Activated naive CD4-positive, alpha-beta T cell treated with anti-CD3 and anti-CD28 coated beads, Interleukin-2, amount 50 U/mL, for 72 hours (primary cell): ENCODE measurements at regions not wholly inside any gene's neighbourhood (a gene's known extent, or its start where the extent isn't known, plus 50 kb on each side); places are given as distances from the start of the nearest gene placed in this dataset.
A peak's percentile ranks its signal among the peaks of the same experiment; 100 is the strongest.
"Not testable (repeated sequence)": the region's sequence is repeated elsewhere in the genome, so short reads cannot be mapped to it uniquely, and the experiment has no call there.

Source experiments
- ATAC-seq, 2 donors: fragments of 150-1000 bp; cut with Tn5 transposase; 2 replicates each; pipeline ENCODE4 v1.10.0; 2021; ENCODE audit warnings: mild to moderate bottlenecking in 2 of 2, moderate library complexity in 2 of 2
- DNase-seq, 2 donors: peaks; one replicate each; pipeline ENCODE4 v3.0.0; 2021 to 2022; ENCODE audit warnings: low spot score in 2 of 2
- H3K27ac Mint-ChIP-seq, 2 donors: one replicate each; pipeline ENCODE4 v1.8.0; 2022; ENCODE audit warnings: mild to moderate bottlenecking in 2 of 2, mixed read lengths in 2 of 2
- H3K36me3 Mint-ChIP-seq, 2 donors: one replicate each; pipeline ENCODE4 v1.8.0; 2022; ENCODE audit warnings: mixed read lengths in 2 of 2
- H3K9me3 Mint-ChIP-seq, 2 donors: one replicate each; pipeline ENCODE4 v1.8.0; 2022; ENCODE audit warnings: mixed read lengths in 2 of 2

DNA sequence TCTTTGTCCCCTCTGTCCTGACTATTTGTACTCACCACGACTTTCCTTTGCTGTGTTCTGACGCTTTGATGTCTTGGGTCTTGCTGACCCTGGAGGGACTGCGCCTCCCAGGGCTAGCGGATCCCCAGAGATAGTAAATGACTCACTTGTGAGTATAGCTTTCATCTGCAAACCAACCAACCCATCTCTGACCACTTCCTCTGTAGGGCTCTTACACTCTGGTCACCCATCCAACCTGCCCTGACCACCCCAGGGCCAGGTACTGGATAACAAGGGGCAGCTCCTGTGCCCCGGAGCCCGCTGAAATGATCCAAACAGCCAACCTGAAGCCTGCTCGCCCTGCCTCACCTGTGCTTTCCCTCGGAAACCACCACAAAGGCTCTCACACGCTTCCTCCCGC, 125.2 kb upstream of the CARD11 start:
- ATAC-seq (peak in 1 of 2 donors; percentile 22), DNase-seq (no peak)
- H3K36me3 Mint-ChIP-seq, result peaks cover 4 to 6% of the 10 kb centered on the region in 2 donors
- no peak overlapping the region for H3K27ac Mint-ChIP-seq
- peaks cover 5 to 9% of the 10 kb centered on the region in 2 donors for H3K9me3 Mint-ChIP-seq

DNA sequence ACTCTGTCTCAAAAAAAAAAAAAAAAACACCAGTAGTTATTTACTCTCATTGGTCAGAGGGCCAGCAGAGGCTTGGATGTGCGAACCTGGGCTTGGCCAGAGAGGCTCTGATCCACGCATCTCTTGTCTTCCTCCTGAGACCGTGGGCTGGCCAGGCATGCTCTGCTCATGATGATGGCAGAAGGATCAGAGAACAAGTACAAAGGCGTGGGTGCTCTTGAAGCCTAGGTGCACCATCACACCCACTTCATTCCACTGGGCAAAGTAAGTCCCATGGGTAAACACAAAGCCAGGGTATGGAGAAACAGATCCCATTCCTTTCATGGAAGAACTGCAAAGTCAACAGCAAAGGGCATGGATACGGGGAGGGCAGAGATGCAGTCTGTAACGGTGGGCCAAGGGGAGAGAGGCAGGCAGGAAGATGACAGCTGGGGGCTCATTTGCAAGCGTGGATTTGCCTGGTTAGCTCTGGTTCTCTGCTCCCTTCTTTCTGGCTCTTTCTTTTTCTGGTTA, 128.2 kb upstream of the SDK1 start:
- DNase-seq (no peak), ATAC-seq (no peak)
- H3K27ac Mint-ChIP-seq, result peak overlapping the region in 1 of 2 donors; percentile 42
- H3K36me3 Mint-ChIP-seq, result peaks cover 4 to 6% of the 10 kb centered on the region in 2 donors
- peaks cover 5 to 9% of the 10 kb centered on the region in 2 donors for H3K9me3 Mint-ChIP-seq

DNA sequence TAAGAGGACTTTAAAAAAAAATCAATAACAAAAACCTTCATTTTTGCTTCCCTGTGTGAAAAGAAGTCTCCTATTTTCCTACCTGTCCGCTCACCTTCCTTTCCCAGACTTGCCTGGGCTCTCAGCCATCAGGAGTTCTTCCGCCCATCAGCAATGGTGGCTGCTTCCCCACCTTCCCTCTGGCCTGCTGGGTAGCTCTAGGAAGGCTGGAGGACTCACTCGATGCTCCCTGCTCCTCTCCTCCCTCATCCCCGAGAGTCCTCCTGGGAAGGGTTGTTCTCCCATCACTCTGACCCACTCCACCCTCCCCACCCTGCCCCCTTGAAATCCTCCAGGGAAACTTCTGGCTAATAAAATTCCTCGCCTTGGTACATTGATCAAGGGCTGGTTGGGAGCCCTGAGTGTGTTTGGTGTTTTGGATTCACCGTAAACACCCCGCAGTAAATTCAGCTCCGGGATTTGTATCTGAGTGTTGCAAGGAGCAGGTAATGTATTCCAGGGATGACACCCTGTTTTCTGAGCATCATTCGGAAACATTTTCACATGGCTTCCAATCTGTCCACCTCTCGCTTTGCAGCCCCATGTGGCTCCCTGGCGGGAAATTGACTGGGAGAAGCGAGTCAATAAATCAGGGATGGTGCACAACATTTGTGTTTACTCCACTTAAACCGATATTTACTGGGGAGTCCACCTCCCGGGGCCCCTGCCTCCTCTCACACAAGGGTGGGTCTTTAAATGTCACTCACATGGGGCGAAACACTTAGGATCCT, 126.4 kb upstream of the SDK1 start:
- Mint-ChIP-seq H3K36me3 (peaks cover 4 to 6% of the 10 kb centered on the region in 2 donors), H3K27ac (peak overlapping the region in 1 of 2 donors; percentile 65), H3K9me3 (peaks cover 5 to 9% of the 10 kb centered on the region in 2 donors)
- DNase-seq (no peak), ATAC-seq (no peak)

DNA sequence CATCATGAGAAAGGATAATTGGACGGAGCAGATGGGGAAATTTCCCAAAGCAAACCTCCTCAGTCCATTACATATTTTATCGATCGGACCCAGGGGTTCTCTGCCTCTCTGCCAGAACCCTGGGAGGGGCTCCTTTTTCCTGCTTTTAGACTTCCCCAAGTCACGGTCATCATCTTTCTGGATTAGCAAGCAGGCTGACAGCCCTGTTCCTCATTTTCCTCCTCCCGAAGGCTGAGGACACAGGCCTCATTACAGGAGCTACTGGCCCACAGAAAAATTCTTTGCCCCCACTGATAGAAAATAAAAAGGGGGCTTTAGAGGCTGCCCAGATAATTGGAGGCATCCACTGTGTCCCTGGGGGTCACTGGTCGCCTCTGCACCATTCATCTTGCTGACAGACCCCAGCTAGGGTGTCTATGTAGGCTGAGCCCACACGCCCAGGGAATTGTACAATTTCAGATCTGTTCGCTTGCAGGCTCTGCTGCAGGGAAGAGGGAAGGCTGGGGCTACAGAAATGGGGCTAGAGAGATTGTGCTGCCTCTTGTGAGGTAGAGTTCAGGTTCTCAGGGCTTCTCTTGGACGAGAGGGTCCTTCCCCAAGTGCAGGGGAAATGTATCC, 125.7 kb upstream of the SDK1 start:
- ATAC-seq, result no peak

DNA sequence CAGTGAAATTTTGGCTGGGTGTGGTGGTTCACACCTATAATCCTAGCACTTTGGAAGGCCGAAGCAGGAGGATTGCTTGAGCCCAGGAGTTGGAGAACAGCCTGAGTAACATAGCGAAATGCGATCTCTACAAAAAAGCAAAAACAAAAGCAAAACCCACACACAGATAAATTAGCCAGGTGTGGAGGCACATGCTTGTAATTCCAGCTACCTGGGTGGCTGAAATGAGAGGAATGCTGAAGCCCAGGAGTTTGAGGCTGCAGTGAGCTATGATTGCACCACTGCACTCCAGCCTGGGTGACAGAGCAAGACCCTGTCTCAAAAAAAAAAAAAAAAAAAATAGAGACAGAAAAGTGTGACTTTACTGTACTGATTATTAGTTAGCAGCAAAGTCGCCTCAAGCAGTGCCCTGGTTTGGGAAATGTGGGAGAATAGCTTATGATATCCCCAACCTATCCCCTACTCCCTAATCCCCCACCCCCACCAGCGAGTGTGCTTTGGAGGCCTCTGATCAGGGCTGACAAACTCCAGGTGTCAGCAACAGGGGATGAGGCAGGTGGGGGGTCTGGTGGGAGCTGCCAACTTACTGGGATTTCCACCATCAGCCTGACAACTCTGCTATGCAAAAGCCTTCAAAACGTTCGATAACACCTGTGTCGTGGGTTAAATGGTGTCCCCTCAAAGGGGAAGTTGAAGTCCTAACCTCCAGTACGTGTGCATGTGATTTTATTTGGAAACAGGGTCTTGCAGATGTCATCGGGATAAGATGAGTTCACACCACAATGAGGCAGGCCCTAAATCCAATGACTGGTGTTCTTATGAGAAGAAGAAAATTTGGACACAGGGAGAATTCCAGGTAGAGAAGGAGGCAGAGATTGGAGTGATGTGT, 124.7 kb upstream of the SDK1 start:
- H3K27ac Mint-ChIP-seq, result no peak overlapping the region
- ATAC-seq (no peak), DNase-seq (no peak)
- peaks cover 5 to 9% of the 10 kb centered on the region in 2 donors for H3K9me3 Mint-ChIP-seq
- peaks cover 4 to 6% of the 10 kb centered on the region in 2 donors for H3K36me3 Mint-ChIP-seq

More for the DNA sequence above, 125.7 kb upstream of the SDK1 start:
- no peak for DNase-seq
- no peak overlapping the region for H3K27ac Mint-ChIP-seq
- H3K9me3 Mint-ChIP-seq, result peaks cover 5 to 9% of the 10 kb centered on the region in 2 donors
- peaks cover 4 to 6% of the 10 kb centered on the region in 2 donors for H3K36me3 Mint-ChIP-seq

DNA sequence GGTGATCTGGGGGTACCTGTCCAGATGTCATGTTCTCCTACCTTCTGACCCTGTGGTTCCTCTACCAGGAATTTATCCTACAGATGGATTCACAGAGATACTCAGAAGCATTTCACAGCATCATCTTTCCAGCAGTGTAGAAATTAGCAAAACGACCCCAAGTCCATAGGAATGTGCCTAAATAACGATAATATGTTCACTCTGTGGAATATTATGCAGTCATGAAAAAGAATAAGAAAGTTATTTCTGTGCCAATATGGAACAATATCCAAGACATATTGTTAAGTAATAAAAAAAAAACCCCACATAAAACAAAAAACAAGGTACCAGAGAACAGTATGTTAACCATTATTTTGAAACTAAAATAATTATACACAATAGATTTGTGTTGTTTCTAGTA, 123.8 kb upstream of the SDK1 start:
- ATAC-seq (no peak), DNase-seq (no peak)
- Mint-ChIP-seq H3K36me3 (no peaks in the 10 kb centered on the region), H3K9me3 (no peaks in the 10 kb centered on the region), H3K27ac (no peak overlapping the region)

DNA sequence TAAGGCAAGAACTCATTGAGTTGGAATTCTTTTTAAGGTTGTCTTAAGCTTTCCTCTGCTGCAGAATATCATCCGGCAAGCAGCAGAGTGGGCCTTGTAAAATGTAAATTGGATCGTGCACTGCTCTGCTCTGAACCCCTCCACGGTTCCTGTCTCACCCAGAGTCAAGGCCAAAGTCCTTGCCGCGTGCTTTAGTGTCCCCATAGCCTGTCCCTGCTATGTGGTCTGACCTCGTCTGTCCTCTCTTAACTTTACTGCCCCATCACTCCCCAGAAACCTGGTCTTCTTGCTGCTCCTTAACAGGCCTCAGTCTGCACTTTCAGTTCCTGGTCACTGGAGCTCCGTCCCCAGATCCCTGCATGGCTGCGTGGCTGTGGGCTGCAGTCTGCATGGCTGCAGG, 121.6 kb upstream of the SDK1 start:
- DNase-seq (no peak), ATAC-seq (no peak)
- no peaks in the 10 kb centered on the region for H3K9me3 Mint-ChIP-seq
- no peak overlapping the region for H3K27ac Mint-ChIP-seq
- H3K36me3 Mint-ChIP-seq, result no peaks in the 10 kb centered on the region

DNA sequence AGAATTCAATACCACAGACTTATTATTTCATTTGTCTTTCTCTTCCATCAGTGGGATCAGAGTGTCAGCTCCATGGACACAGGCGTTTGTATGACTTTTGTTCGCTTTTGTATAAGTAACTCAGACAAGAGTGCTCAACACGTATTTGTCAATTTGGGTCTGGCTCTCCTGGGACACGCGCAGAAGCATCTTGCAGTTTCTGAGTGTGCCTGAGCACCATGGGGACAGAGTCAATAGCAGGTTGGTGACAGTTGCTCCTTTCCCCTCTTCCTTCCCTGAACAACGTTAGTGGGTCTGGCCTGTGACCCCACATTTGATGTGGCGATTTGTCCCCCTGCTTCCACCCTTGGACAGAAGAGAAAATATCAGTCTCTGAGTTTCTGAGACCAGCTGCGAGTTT, 120.4 kb upstream of the SDK1 start:
- H3K27ac Mint-ChIP-seq, result no peak overlapping the region
- no peaks in the 10 kb centered on the region for H3K36me3 Mint-ChIP-seq
- ATAC-seq, result no peak
- DNase-seq, result no peak
- H3K9me3 Mint-ChIP-seq, result no peaks in the 10 kb centered on the region

DNA sequence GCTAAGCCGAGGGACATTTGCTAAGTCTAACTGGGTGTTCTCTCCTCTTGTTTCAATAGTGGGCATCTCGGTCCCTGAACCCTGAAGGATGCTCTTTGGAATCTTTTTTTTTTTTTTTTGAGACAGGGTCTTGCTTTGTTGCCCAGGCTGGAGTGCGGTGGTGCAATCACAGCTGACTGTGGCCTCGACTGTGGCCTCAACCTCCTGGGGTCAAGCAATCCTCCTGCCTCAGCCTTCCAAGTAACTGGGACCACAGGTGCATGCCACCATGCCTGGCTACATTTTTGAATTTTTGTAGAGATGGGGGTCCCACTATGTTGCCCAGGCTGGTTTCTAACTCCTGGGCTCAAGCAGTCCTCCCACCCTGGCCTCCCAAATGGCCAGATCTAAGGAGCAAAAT, 119.0 kb upstream of the SDK1 start:
- DNase-seq, ATAC-seq, H3K36me3 Mint-ChIP-seq, H3K9me3 Mint-ChIP-seq: not testable (repeated sequence)
- H3K27ac Mint-ChIP-seq, result peak overlapping the region in 1 of 2 donors; percentile 30

DNA sequence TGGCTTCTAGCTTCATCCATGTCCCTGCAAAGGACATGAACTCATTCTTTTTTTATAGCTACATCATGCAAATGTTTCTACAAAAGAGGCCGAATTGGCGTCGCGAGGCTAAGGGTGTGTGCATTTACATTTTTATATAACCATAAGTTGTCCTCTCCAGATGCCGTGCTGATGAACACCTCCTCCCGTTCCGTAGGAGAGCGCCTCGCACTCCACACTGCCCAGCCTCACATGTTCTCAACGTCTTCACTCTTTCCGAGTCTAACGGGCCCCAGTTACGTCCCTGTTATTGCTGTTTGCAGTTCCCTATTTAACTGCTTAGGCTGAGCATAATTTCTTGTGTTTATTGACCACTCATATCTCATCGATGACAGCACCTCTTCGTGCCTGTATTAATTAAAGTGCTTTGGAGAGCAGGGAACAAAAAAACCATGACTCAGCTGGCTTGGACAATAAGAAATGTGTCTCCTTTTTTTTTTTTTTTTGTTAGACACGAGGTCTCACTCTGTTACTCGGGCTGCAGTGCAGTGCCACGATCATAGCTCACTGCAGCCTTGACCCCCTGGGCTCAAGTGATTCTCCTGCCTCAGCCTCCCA, 113.5 kb upstream of the SDK1 start:
- H3K36me3 Mint-ChIP-seq, result no peaks in the 10 kb centered on the region
- H3K27ac Mint-ChIP-seq, result no peak overlapping the region
- ATAC-seq, result no peak
- H3K9me3 Mint-ChIP-seq, result no peaks in the 10 kb centered on the region
- DNase-seq, result no peak

DNA sequence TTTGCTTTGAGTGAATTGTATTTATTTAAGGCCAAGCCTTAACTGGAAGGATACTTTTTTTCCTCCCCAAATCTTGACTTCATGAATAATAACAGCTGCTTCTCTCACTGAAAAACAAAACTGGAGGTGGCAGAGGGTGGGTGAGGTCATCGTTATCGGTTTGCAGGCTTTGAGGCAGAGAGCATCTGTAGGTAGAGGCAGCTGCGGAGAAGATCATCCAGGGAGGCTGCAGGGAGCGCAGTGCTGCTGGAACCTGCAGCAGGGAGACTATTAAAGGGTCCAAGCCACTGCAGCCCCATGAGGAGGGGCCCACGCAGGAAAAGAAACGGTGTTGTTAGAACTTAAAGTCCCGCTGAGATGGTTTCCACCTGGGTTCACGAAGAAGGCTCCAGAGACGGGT, 112.1 kb upstream of the SDK1 start:
- DNase-seq (no peak), ATAC-seq (no peak)
- H3K9me3 Mint-ChIP-seq, result no peaks in the 10 kb centered on the region
- H3K27ac Mint-ChIP-seq, result no peak overlapping the region
- H3K36me3 Mint-ChIP-seq, result no peaks in the 10 kb centered on the region

DNA sequence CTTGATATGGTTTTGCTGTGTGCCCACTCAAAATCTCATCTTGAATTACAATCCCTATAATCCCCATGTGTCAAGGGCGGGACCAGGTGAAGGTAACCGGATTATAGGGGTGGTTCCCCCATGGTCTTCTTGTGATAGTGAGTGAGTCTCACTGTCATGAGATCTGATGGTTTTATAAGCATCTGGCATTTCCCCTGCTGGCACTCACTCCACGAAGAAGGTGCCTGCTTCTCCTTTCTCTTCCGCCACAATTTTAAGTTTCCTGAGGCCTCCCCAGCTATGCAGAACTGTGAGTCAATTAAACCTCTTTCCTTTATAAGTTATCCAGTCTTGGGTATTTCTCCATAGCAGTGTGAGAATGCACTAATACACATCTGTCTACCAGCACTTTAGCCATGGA, 109.5 kb upstream of the SDK1 start:
- Mint-ChIP-seq H3K9me3 (peaks cover 0 to 3% of the 10 kb centered on the region in 2 donors), H3K27ac (no peak overlapping the region), H3K36me3 (no peaks in the 10 kb centered on the region)
- no peak for DNase-seq
- no peak for ATAC-seq

DNA sequence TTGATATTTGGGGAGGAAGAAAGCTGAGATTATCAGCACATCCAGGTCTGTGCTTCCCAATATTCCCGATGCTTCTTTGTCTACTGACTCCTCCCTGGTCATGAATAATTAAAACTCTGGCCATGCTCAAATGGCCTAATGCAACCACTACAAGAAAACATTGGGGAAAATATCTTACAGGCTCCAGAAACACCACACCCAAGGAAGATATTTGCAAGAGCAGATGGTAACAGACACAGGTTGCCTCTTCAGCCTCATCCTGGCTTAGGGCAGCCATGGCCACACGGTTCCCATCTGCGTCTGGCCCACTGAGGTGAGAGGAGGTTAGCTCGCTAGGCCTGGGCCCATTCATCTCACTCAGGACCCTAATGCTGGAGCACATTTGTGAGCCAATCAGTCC, 108.4 kb upstream of the SDK1 start:
- peak overlapping the region in 1 of 2 donors; percentile 30 for H3K27ac Mint-ChIP-seq
- DNase-seq (no peak), ATAC-seq (no peak)
- no peaks in the 10 kb centered on the region for H3K36me3 Mint-ChIP-seq
- H3K9me3 Mint-ChIP-seq, result peaks cover 0 to 3% of the 10 kb centered on the region in 2 donors

DNA sequence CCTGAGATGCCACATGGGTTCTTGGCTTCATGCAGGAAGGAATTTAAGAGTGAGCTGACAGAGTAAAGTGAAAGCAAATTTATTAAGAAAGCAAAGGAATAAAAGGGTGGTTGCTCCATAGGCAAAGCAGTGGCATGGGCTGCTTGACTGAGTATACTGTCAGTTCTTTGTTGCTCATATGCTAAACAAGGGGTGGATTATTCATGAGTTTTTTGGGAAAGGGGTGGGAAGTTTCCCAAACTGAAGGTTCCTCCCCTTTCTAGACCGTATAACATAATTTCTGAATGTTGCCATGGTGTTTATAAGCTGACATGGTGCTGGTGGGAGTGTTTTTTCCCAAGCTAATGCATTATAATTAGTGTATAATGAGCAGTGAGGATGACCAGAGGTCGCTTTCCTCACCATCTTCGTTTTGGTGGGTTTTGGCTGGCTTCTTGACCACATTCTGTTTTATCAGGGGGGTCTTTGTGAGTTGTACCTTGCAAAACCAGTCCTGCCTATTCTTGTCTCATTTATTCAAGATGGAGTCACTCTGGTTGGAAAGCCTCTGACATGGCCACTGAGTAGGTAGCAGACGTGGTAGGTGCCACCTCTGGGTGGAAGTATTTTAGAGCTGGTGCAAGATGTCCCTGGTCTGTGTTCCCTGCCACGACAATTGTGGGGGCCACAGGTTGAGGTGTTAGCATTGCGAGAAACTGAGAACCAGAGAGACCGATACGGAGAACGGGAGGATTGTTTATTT, 107.5 kb upstream of the SDK1 start:
- H3K36me3 Mint-ChIP-seq, result no peaks in the 10 kb centered on the region
- H3K9me3 Mint-ChIP-seq, result peaks cover 0 to 3% of the 10 kb centered on the region in 2 donors
- no peak overlapping the region for H3K27ac Mint-ChIP-seq
- no peak for DNase-seq
- no peak for ATAC-seq

DNA sequence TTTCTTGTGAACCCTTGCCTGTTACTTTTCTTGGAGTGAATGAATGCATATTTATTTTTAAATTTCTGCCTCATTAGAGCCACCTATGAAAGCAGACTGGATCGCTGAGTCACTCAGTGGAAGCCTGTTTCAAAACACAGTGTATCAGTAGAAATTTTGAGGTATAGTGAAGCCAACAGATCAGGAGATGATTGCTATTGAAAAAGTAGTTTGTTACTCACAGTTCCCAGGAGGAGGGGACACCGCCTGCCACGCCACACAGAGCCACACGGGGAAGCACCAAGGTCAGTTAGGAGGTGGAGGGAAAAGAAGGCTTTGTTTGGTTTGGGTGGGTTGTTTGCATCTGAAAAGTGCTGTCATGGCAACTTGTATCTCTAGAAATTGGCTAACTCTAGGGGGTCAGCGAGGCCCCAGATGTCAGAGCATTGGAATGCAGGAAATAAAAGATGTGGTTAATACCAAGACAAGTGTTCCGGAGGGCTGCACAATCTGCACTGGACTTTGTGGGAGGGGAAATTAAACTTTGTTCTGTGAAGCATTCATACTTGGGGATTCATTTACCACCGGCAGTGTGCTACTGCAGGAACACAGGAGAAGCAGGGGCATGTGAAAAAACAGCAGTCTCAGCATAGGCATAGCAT, 106.4 kb upstream of the SDK1 start:
- H3K36me3 Mint-ChIP-seq, result peaks cover 5 to 6% of the 10 kb centered on the region in 2 donors
- DNase-seq (no peak), ATAC-seq (no peak)
- peaks cover 7 to 8% of the 10 kb centered on the region in 2 donors for H3K9me3 Mint-ChIP-seq
- peak overlapping the region in 1 of 2 donors; percentile 58 for H3K27ac Mint-ChIP-seq
